Heart left ventricle (tissue), 16 donors: ENCODE measurements at regions not wholly inside any gene's neighbourhood (a gene's known extent, or its start where the extent isn't known, plus 50 kb on each side); places are given as distances from the start of the nearest gene placed in this dataset.

Source experiments
- ATAC-seq, 4 donors: fragments of 200-7000 bp; cut with Tn5 transposase; one replicate each; pipeline ENCODE4 v1.9.1; 2020 to 2022; ENCODE audit warnings: moderate library complexity in 4 of 4, mild to moderate bottlenecking in 3 of 4, moderate number of reproducible peaks in 1 of 4
- DNase-seq, 5 donors: peaks; one replicate each; pipeline ENCODE4 v3.0.0-alpha.2; 2020
- H3K27ac ChIP-seq, 12 donors: fragments of 200-600 bp; sonication (generic) in 4 of 12; one replicate each; pipeline versions ENCODE4 v1.5.0 to v1.8.0; 2016 to 2022; ENCODE audit warnings: mild to moderate bottlenecking in 2 of 12
- H3K27me3 ChIP-seq, 9 donors: fragments of 200-600 bp; sonication (generic) in 2 of 9; one replicate each; pipeline versions ENCODE4 v1.5.1 to v1.8.0; 2016 to 2022; ENCODE audit warnings: mild to moderate bottlenecking in 3 of 9
- H3K36me3 ChIP-seq, 9 donors: fragments of 200-600 bp; sonication (generic) in 2 of 9; one replicate each; pipeline versions ENCODE4 v1.5.0 to v1.8.0; 2018 to 2022; ENCODE audit warnings: mild to moderate bottlenecking in 2 of 9
- H3K4me1 ChIP-seq, 12 donors: fragments of 200-600 bp; sonication (generic) in 4 of 12; one replicate each; pipeline versions ENCODE4 v1.5.0 to v1.8.0; 2016 to 2022; ENCODE audit warnings: mild to moderate bottlenecking in 3 of 12
- H3K4me3 ChIP-seq, 12 donors: fragments of 200-600 bp; sonication (generic) in 4 of 12; one replicate each; pipeline versions ENCODE4 v1.5.0 to v1.8.0; 2017 to 2022; ENCODE audit warnings: mild to moderate bottlenecking in 9 of 12, moderate library complexity in 4 of 12
- H3K9me3 ChIP-seq, 12 donors: fragments of 200-600 bp; sonication (generic) in 4 of 12; one replicate each; pipeline versions ENCODE4 v1.5.0 to v1.8.0; 2016 to 2022; ENCODE audit warnings: mild to moderate bottlenecking in 1 of 12
- CTCF ChIP-seq, 12 donors: fragments of 200-600 bp; sonication (generic) in 4 of 12; IDR thresholded peaks; one replicate each; pipeline versions ENCODE4 v1.5.0 to v1.8.0; 2018 to 2022; ENCODE audit warnings: antibody characterized with exemption in 12 of 12, mild to moderate bottlenecking in 5 of 12
- POLR2A ChIP-seq, 2 donors: fragments of 450-650 bp; IDR thresholded peaks; one replicate each; pipeline ENCODE4 v1.6.1; 2017; ENCODE audit warnings: antibody characterized with exemption in 2 of 2, mild to moderate bottlenecking in 2 of 2, moderate library complexity in 2 of 2
- WGBS, 4 donors: extraction: QIAGEN DNeasy Blood & Tissue Kit in 2 of 4; methylation state at CpG; one replicate each; pipeline versions ENCODE4 v1.1.5 to v1.1.7; 2013 to 2018; 5-methylcytosine and 5-hydroxymethylcytosine counted together
- intact Hi-C, 10 donors: fragments of 100-400 bp; cut with DNase I; formaldehyde crosslinking; loops; one replicate each; pipeline versions ENCODE4 v1.11.1 to v1.14.2; 2022
- donor health status: ischemic (EF 13 %, LVEDD 7.1; RV severe dilation, severe dysfunction).
- donor health status: healthy with polysubstance abuse.
- donor health status: DM: no; HTN: yes; CAD: no.
- donor health status: DM: no; HTN: no; CAD: no.
- donor health status: ischemic (EF 25% LVEDD 6.9; RV normal size, moderate dysfunction).
- donor health status: ischemic (EF 25% LVEDD 5.7; RV mildly dilated, moderate dysfunction).
- donor health status: healthy.
- donor health status: DM: yes; HTN: yes; CAD: no.
- donor health status: ischemic (EF 35%, LVEDD 5.7; RV mildly dilated, moderate dysfunction).
- donor health status: nonischemic (EF 11% LVEDD 7.7; RV severe dilation, severe dysfunction).
- donor health status: DM: yes; HTN: yes; CAD: no.
- donor health status: PGD.
- donor health status: ischemic (EF 29% LVEDD 5.4; RV normal size, mild dysfunction).
- donor health status: nonischemic (EF 23%, LVEDD 6.1; RV moderate dilation, normal function).

- Histone ChIP-seq H3K36me3 (no peaks in the 10 kb centered on the region), H3K4me1 (no peaks in the 10 kb centered on the region), H3K9me3 (no peaks in the 10 kb centered on the region), H3K4me3 (no peak overlapping the region), H3K27ac (no peak overlapping the region), H3K27me3 (peaks cover 0 to 18% (median 0%) of the 10 kb centered on the region in 9 donors)
- intact Hi-C loops = no loop called here
- no peak for DNase-seq
- WGBS, 4 donors = 81 to 86% (median 84%) methylated on average over 5 to 24 of the region's 24 CpGs
- peak in 1 of 4 donors; percentile 26 for ATAC-seq
- no peak for TF ChIP-seq CTCF (IDR thresholded peaks at IDR 0.05)
- no peak for TF ChIP-seq POLR2A (IDR thresholded peaks at IDR 0.05)
Observed at GRCh38 chr2:235384624-235385023, 109.2 kb upstream of the AGAP1 start.

GRCh38 chr2:235389626-235390025 lies 104.2 kb upstream of the AGAP1 start:
- intact Hi-C loops = no loop called here
- Histone ChIP-seq H3K27me3 (peaks cover 0 to 17% (median 0%) of the 10 kb centered on the region in 9 donors), H3K27ac (no peak overlapping the region), H3K4me1 (no peaks in the 10 kb centered on the region), H3K36me3 (no peaks in the 10 kb centered on the region), H3K4me3 (no peak overlapping the region), H3K9me3 (no peaks in the 10 kb centered on the region)
- TF ChIP-seq POLR2A (IDR thresholded peaks at IDR 0.05) (no peak), CTCF (IDR thresholded peaks at IDR 0.05) (no peak)
- 90 to 93% (median 92%) methylated on average over 5 of the region's 5 CpGs for WGBS, 4 donors
- DNase-seq (no peak), ATAC-seq (no peak)

GRCh38 chr2:235390108-235390815 lies 103.6 kb upstream of the AGAP1 start:
- Histone ChIP-seq H3K27ac (no peak overlapping the region), H3K4me3 (no peak overlapping the region), H3K9me3 (no peaks in the 10 kb centered on the region), H3K4me1 (no peaks in the 10 kb centered on the region), H3K36me3 (no peaks in the 10 kb centered on the region), H3K27me3 (peaks cover 0 to 17% (median 0%) of the 10 kb centered on the region in 9 donors)
- DNase-seq (peak in 1 of 5 donors; percentile 34), ATAC-seq (no peak)
- TF ChIP-seq POLR2A (IDR thresholded peaks at IDR 0.05) = no peak
- TF ChIP-seq CTCF (IDR thresholded peaks at IDR 0.05) = no peak
- intact Hi-C loops = no loop called here
- WGBS, 4 donors = 74 to 77% (median 75%) methylated on average over 13 of the region's 13 CpGs

GRCh38 chr2:235390816-235391194 lies 103.0 kb upstream of the AGAP1 start:
- no peaks in the 10 kb centered on the region for H3K4me1 ChIP-seq
- H3K9me3 ChIP-seq = no peaks in the 10 kb centered on the region
- WGBS, 4 donors = 30 to 45% (median 42%) methylated on average over 10 of the region's 10 CpGs
- no peak overlapping the region for H3K27ac ChIP-seq
- intact Hi-C loops = no loop called here
- peaks cover 0 to 17% (median 0%) of the 10 kb centered on the region in 9 donors for H3K27me3 ChIP-seq
- no peak for TF ChIP-seq POLR2A (IDR thresholded peaks at IDR 0.05)
- TF ChIP-seq CTCF (IDR thresholded peaks at IDR 0.05) = no peak
- ATAC-seq = peak in 1 of 4 donors; percentile 54
- no peak overlapping the region for H3K4me3 ChIP-seq
- H3K36me3 ChIP-seq = no peaks in the 10 kb centered on the region
- no peak for DNase-seq
